GM12891 (cell line): ENCODE measurements at regions not wholly inside any gene's neighbourhood (a gene's known extent, or its start where the extent isn't known, plus 50 kb on each side); places are given as distances from the start of the nearest gene placed in this dataset.

Experiments used
- DNase-seq: peaks from one replicate; pipeline ENCODE4 v3.0.0; 2011; ENCODE audit warnings: low spot score; ENCODE audit not compliant: insufficient read length
- FAIRE-seq: peaks from 2 replicates; lab custom pipeline; 2011; peaks lifted over from hg19 to GRCh38; lab: Jason Lieb, UNC
- PAX5 ChIP-seq: IDR thresholded peaks from 2 replicates; pipeline ENCODE4 v1.6.1; 2011; ENCODE audit warnings: low read length, moderate library complexity, mild to moderate bottlenecking; ENCODE audit not compliant: insufficient read depth, severe bottlenecking
- POLR2A ChIP-seq: IDR thresholded peaks from 2 replicates; pipeline ENCODE4 v1.6.1; 2011; ENCODE audit warnings: low read depth, low read length, control low read depth
- POLR2AphosphoS5 ChIP-seq: IDR thresholded peaks from 2 replicates; pipeline ENCODE4 v1.6.1; 2011; ENCODE audit warnings: low read depth, low read length, control low read depth
- POU2F2 ChIP-seq: IDR thresholded peaks from 2 replicates; pipeline ENCODE4 v1.6.1; 2011; ENCODE audit warnings: low read depth, mild to moderate bottlenecking, control low read depth, low read length, moderate library complexity
- SPI1 ChIP-seq: IDR thresholded peaks from 2 replicates; pipeline ENCODE4 v1.6.1; 2011; ENCODE audit warnings: low read depth, low read length, control low read depth
- TAF1 ChIP-seq: IDR thresholded peaks from 2 replicates; pipeline ENCODE4 v1.6.1; 2011; ENCODE audit warnings: low read depth, low read length, control low read depth

DNA sequence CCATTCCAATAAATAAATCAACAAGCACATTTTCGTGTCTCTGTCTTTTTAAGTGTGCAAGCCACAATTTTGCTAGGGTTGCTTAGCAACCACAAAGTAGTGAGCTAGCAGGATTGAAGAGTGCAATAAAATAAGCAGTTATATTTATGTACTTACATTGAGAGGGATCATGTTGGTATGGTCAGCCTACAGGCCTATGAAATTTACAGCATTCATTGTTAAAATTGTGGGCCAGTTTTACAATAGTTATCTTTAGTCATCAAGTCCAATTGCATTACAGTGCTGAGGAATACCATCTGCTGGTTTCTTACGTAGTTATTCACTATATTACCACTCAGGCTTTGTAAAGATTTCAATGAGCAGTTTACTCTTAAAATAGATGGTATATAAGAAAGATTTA lies 192.5 kb upstream of the POT1 start:
- no peak for DNase-seq
- no peak for FAIRE-seq
- TF ChIP-seq POLR2AphosphoS5, result no peak
- no peak for TF ChIP-seq POU2F2
- no peak for TF ChIP-seq TAF1
- no peak for TF ChIP-seq SPI1
- TF ChIP-seq POLR2A, result no peak
- TF ChIP-seq PAX5, result no peak

DNA sequence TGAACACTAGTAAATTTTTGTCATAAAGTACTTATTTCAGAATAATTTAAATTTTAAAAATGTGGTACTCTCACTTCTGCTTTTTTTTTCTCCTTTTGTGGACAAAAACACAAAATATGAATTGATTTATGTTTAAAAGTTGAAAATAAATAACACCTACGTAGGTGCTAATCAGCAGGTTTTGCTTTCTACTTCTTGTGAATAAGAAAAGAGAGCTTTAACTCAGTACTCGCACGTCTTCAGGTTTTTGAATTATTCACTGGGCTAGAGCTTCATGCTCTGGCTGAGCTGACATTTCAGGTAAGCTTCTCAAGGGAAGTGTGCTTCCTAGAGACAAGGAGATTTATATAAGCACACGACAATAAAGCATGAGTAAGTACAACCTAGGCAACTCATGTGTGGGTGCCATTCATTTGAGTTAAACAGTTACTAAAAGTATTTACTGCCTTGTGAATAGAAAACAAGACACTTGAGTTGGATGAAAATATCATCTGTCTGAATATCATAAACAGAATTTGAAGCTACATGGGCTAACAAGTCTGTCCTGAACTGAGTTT lies 190.0 kb upstream of the POT1 start:
- FAIRE-seq (no peak), DNase-seq (no peak)
- TF ChIP-seq PAX5 (no peak), SPI1 (no peak), POLR2A (no peak), POU2F2 (no peak), TAF1 (no peak), POLR2AphosphoS5 (no peak)

DNA sequence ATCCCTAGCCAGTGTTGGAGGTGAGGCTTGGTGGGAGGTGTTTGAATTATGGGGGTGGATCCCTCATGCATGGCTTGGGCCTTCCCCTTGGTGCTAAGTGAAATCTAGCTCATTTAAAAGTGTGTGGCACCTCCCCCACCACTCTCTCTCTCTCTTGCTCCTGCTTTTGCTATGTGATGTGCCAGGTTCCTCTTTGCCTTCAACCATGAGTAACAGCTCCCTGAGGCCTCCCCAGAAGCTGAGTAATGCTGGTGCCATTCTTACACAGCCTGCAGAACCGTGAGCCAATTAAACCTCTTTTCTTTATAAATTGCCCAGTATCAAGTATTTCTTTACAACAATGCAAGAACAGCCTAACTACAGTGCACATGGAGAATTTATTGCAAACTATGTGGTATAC lies 188.8 kb upstream of the POT1 start:
- no peak for FAIRE-seq
- no peak for TF ChIP-seq POLR2AphosphoS5
- no peak for TF ChIP-seq POLR2A
- no peak for TF ChIP-seq TAF1
- TF ChIP-seq POU2F2, result no peak
- TF ChIP-seq PAX5, result no peak
- no peak for TF ChIP-seq SPI1
- DNase-seq, result no peak

DNA sequence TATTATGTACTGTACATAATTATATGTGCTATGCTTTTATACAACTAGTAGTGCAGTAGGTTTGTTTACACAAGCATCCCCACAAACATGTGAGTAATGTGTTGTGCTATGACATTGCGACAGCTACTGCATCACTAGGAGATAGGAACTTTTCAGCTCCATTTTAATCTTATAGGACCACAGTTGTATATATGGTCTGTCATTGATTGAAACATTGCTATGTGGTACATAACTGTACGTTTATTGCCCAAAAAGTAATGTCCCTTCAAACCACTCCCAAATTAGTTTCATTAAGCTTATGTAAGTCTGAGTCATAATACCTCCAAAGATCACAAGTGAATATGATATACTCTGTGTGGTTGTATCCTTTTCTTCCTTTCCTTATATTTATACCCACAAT lies 183.2 kb upstream of the POT1 start:
- TF ChIP-seq SPI1 (no peak), POLR2A (no peak), POU2F2 (no peak), PAX5 (no peak)
- no peak for FAIRE-seq
- no peak for DNase-seq

DNA sequence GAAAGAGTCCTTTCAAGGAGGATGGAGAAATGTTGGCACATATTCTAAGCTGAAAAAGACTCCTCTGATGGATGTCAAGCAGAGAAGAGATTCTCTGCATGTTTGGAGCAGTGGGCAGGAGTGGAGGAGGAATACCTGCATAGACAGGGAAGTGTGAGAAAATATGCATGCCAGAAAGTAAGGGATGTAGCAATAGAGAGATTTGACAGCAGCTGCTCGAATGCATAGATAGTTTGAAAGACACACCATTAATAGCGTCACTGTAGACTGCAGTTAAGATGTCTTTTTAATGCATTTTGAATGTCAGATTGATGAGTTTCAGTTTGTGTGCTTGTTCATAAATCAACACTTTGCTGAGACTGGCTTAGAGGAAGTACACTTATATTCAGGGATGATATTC lies 169.9 kb upstream of the POT1 start:
- DNase-seq, result no peak
- FAIRE-seq, result no peak
- TF ChIP-seq POU2F2 (no peak), POLR2A (no peak), TAF1 (no peak), POLR2AphosphoS5 (no peak), SPI1 (no peak), PAX5 (no peak)

DNA sequence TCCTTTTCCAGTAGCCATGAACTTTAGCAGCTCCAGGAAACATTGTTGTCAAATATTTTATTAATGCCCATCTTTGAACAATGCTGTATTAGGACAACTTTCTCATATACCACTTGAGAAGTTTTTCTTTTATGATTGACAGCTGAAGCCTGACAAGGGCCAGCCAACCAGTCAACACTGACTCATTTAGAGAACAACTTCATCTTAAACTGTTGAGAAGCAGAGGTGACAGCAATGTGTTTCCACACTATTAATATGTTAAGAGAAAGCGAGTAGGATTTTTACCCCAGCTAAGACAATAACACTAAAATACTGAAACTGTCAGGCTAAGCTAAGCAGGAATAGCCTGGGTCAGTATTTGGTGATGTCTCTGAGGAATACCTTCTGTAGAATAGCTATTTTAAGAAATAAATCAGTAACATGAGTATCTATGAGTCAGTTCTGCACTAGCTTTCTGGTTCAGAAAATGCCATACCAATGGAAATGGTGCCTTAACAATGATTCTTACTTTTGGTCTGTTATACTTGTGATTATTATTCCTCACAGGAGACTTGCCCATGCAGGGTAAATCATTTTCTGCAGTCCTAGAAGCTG lies 168.8 kb upstream of the POT1 start:
- TF ChIP-seq TAF1 (no peak), PAX5 (no peak), POU2F2 (no peak), POLR2AphosphoS5 (no peak), POLR2A (no peak), SPI1 (no peak)
- DNase-seq (no peak), FAIRE-seq (no peak)

DNA sequence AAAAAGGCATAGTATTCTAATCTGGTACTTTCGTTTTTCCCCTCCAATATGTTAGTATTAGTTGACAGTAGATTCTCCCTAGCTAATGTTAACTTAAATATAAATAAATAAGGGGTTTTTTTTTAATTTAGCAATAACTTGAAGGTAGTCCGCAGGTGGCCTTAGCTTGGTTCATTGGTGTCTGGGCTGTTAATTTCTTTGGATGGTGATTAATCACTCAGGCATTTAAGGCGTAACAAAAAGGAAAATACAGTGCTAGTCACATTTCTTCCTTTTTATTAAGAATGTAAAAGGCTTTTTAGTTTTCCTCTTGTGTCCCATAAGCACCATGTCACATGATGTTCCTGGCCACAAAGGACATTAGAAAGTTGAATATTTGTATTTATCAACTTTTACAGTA lies 161.0 kb upstream of the POT1 start:
- FAIRE-seq, result no peak
- TF ChIP-seq POLR2AphosphoS5, result no peak
- no peak for TF ChIP-seq POU2F2
- TF ChIP-seq TAF1, result no peak
- TF ChIP-seq PAX5, result no peak
- no peak for TF ChIP-seq SPI1
- TF ChIP-seq POLR2A, result no peak
- no peak for DNase-seq

DNA sequence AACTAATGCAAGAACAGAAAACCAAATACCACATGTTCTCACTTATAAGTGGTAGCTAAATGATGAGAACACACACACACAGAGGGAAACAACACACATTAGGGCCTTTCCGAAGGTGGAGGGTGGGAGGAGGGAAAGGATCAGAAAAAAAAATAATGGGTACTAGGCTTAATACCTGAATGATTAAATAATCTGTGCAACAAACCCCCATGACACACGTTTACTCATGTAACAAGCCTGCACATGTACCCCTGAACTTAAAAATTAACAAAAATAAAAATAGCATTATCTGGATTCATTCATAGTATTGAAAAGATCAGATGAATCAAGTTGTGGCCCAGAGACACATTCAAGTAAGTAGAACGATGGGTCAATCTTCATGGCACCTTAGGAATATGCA lies 159.5 kb upstream of the POT1 start:
- no peak for TF ChIP-seq SPI1
- FAIRE-seq, result no peak
- no peak for DNase-seq

DNA sequence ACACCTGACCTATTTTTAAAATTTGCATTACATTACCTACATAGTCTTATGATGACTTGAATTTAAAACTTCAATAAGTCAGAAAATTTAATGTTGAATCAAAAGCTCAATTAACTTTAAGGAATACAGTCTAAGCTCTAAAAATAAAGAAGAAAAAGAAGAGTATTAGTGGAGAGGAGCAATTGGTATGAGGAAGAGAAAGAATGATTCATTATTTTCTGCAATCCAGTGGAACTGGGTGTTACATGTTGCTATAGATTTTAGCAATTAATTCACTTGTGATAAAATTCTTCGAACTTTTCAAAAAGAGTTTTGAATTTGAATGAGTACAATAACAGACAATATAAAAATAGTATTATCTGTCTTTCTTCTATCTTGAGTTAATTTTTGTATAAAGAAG lies 158.9 kb upstream of the POT1 start:
- no peak for FAIRE-seq
- no peak for DNase-seq
- TF ChIP-seq POLR2AphosphoS5 (no peak), SPI1 (no peak), TAF1 (no peak), POU2F2 (no peak)

DNA sequence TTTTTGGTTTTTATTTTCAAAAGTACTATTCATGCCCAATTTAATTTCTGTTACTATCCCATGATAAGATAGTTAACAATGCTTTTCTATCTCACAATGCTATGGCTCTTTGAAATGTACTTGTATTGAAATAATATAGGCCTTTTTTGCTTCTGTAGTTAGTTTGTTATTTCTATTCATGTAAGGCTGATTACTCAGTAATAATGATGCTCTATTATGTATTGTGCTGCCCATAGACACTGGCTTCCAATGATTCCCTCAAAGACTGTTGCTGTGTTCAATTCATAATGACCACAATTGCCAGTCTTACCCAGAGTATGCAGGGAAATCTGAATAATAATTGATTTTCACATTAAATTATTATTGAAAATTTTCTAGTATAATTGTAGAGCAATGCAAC lies 155.5 kb upstream of the POT1 start:
- FAIRE-seq, result no peak
- no peak for DNase-seq
- no peak for TF ChIP-seq POLR2AphosphoS5
- TF ChIP-seq POU2F2, result no peak
- no peak for TF ChIP-seq SPI1
- no peak for TF ChIP-seq POLR2A
- TF ChIP-seq PAX5, result no peak
- TF ChIP-seq TAF1, result no peak
